ENCODE measurements at regions not wholly inside any gene's neighbourhood (a gene's known extent, or its start where the extent isn't known, plus 50 kb on each side); places are given as distances from the start of the nearest gene placed in this dataset.

DNA sequence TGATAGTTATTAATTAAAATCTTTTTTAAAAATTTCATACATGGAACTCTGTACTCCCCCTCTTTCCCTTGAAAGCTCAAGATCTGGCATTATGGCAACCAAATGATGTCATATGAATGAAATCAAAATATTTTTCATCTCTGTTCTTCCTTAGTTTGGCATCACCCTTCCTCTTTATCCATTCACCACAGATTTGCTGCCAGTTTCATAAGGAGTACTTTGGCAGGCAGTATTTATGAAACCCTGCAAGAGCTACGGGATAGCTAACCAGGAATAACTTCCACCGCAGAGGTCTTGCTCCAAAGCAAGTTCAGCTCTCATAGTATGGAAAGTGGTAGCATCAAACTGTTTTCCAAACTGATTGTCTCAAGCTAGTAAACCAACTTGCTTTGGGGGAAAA, 113.9 kb upstream of the DOK5 start:
- Histone ChIP-seq H3K27ac (ENCODE audit: low read depth in 1 of 3, low read length in 2 of 3) (no peak overlapping the region), H3K9me3 (ENCODE audit: control insufficient read depth in 2 of 2, insufficient read depth in 1 of 2, low read depth in 1 of 2, low read length in 1 of 2) (no peaks in the 10 kb centered on the region), H3K36me3 (ENCODE audit: control insufficient read depth in 3 of 3, insufficient read depth in 2 of 3, low read depth in 1 of 3, low read length in 3 of 3) (no peaks in the 10 kb centered on the region), H3K4me1 (ENCODE audit: control insufficient read depth in 3 of 3, insufficient read depth in 2 of 3, low read depth in 1 of 3, low read length in 2 of 3) (no peaks in the 10 kb centered on the region), H3K27me3 (ENCODE audit: control insufficient read depth in 3 of 3, insufficient read depth in 3 of 3, low read length in 3 of 3) (no peaks in the 10 kb centered on the region), H3K4me3 (ENCODE audit: low read depth in 1 of 3, low read length in 3 of 3) (no peak overlapping the region)
- WGBS, 3 donors: 80 to 86% (median 83%) methylated on average over 2 of the region's 2 CpGs
- no peak for DNase-seq
- no peak for FAIRE-seq

DNA sequence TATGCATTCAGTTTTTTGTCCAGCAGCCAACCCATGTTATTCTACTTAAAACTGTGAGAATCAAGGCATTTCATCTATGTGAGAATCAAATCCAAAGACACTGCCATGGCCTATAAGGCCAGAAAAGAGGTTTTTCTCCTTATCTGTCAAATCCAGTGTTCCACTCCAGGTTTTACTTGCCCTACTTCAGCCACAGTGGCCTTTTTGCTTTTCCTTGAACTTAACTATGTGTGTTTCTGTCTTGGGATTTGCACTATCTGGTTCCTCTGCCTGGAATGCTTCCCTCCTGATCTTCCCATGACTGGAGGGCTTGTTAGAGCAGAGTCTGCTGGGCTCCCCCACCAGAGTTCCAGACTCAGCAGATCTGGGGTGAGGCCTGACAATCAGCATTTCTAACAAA, 113.1 kb upstream of the DOK5 start:
- Histone ChIP-seq H3K27me3 (ENCODE audit: control insufficient read depth in 3 of 3, insufficient read depth in 3 of 3, low read length in 3 of 3) (no peaks in the 10 kb centered on the region), H3K27ac (ENCODE audit: low read depth in 1 of 3, low read length in 2 of 3) (no peak overlapping the region), H3K4me1 (ENCODE audit: control insufficient read depth in 3 of 3, insufficient read depth in 2 of 3, low read depth in 1 of 3, low read length in 2 of 3) (no peaks in the 10 kb centered on the region), H3K9me3 (ENCODE audit: control insufficient read depth in 2 of 2, insufficient read depth in 1 of 2, low read depth in 1 of 2, low read length in 1 of 2) (no peaks in the 10 kb centered on the region), H3K4me3 (ENCODE audit: low read depth in 1 of 3, low read length in 3 of 3) (no peak overlapping the region), H3K36me3 (ENCODE audit: control insufficient read depth in 3 of 3, insufficient read depth in 2 of 3, low read depth in 1 of 3, low read length in 3 of 3) (no peaks in the 10 kb centered on the region)
- DNase-seq (no peak), FAIRE-seq (no peak)

DNA sequence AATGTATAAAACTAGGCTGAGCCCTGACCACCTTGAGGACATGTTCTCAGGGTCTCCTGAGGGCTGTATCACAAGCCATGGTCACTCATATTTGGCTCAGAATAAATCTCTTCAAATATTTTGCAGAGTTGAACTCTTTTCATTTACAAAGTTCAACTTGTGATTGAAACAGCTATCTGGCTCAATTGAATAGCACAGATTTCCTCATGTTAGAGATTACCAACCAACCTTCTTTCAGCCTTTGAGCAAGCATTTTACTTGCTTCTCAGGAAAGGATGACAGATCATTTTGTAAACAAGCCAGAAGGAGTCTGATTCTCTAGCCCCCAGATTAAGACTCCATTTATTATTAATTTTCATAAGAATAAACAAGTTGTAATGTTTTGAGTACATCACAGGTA, 111.0 kb upstream of the DOK5 start:
- no peaks in the 10 kb centered on the region for H3K27me3 ChIP-seq (ENCODE audit: control insufficient read depth in 3 of 3, insufficient read depth in 3 of 3, low read length in 3 of 3)
- no peaks in the 10 kb centered on the region for H3K36me3 ChIP-seq (ENCODE audit: control insufficient read depth in 3 of 3, insufficient read depth in 2 of 3, low read depth in 1 of 3, low read length in 3 of 3)
- no peaks in the 10 kb centered on the region for H3K4me1 ChIP-seq (ENCODE audit: control insufficient read depth in 3 of 3, insufficient read depth in 2 of 3, low read depth in 1 of 3, low read length in 2 of 3)
- H3K27ac ChIP-seq (ENCODE audit: low read depth in 1 of 3, low read length in 2 of 3): no peak overlapping the region
- no peak overlapping the region for H3K4me3 ChIP-seq (ENCODE audit: low read depth in 1 of 3, low read length in 3 of 3)
- no peaks in the 10 kb centered on the region for H3K9me3 ChIP-seq (ENCODE audit: control insufficient read depth in 2 of 2, insufficient read depth in 1 of 2, low read depth in 1 of 2, low read length in 1 of 2)
- DNase-seq: no peak
- no peak for FAIRE-seq

GRCh38 chr20:54364919-54365318, 110.5 kb upstream of the DOK5 start:
- Histone ChIP-seq H3K27me3 (ENCODE audit: control insufficient read depth in 3 of 3, insufficient read depth in 3 of 3, low read length in 3 of 3) (no peaks in the 10 kb centered on the region), H3K36me3 (ENCODE audit: control insufficient read depth in 3 of 3, insufficient read depth in 2 of 3, low read depth in 1 of 3, low read length in 3 of 3) (no peaks in the 10 kb centered on the region), H3K9me3 (ENCODE audit: control insufficient read depth in 2 of 2, insufficient read depth in 1 of 2, low read depth in 1 of 2, low read length in 1 of 2) (no peaks in the 10 kb centered on the region), H3K4me1 (ENCODE audit: control insufficient read depth in 3 of 3, insufficient read depth in 2 of 3, low read depth in 1 of 3, low read length in 2 of 3) (no peaks in the 10 kb centered on the region), H3K4me3 (ENCODE audit: low read depth in 1 of 3, low read length in 3 of 3) (no peak overlapping the region), H3K27ac (ENCODE audit: low read depth in 1 of 3, low read length in 2 of 3) (no peak overlapping the region)
- FAIRE-seq (no peak), DNase-seq (no peak)
- WGBS, 3 donors: 71 to 73% (median 72%) methylated on average over 6 of the region's 6 CpGs

DNA sequence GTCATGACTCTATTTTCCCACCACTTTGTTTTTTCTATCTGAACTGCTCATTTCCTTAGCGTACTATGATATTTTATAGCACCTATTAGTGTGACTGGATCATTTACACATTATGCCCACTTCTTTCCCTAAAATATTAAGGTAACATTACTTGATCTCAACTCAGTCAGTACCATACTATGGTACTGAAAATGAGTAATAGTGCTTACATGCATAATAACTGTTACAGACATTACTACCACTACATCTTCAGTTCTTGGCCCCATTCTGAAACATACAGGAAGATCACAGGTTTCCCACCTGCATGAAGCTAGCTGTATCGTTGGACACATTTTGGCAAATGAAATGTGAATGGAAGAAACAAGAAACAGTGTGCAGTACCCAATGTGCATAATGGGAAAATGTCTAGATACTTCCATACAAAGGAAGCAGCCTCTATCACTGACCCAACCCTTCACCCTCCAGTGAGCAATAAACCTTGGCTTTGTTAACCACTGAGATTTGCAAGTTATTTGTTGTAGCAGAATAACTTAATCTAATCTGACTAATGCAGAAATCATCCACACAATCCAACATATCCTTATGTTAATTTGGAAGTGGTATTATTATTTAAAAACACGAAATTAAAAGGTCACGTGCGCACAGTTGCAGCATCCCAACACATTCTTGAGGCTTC, 108.6 kb upstream of the DOK5 start:
- 78 to 88% (median 80%) methylated on average over 5 of the region's 5 CpGs for WGBS, 3 donors
- Histone ChIP-seq H3K27ac (ENCODE audit: low read depth in 1 of 3, low read length in 2 of 3) (no peak overlapping the region), H3K27me3 (ENCODE audit: control insufficient read depth in 3 of 3, insufficient read depth in 3 of 3, low read length in 3 of 3) (no peaks in the 10 kb centered on the region), H3K4me3 (ENCODE audit: low read depth in 1 of 3, low read length in 3 of 3) (no peak overlapping the region), H3K4me1 (ENCODE audit: control insufficient read depth in 3 of 3, insufficient read depth in 2 of 3, low read depth in 1 of 3, low read length in 2 of 3) (no peaks in the 10 kb centered on the region), H3K36me3 (ENCODE audit: control insufficient read depth in 3 of 3, insufficient read depth in 2 of 3, low read depth in 1 of 3, low read length in 3 of 3) (no peaks in the 10 kb centered on the region), H3K9me3 (ENCODE audit: control insufficient read depth in 2 of 2, insufficient read depth in 1 of 2, low read depth in 1 of 2, low read length in 1 of 2) (no peaks in the 10 kb centered on the region)
- no peak for FAIRE-seq
- no peak for DNase-seq

GRCh38 chr20:54368570-54368969, 106.8 kb upstream of the DOK5 start:
- Histone ChIP-seq H3K36me3 (ENCODE audit: control insufficient read depth in 3 of 3, insufficient read depth in 2 of 3, low read depth in 1 of 3, low read length in 3 of 3) (no peaks in the 10 kb centered on the region), H3K27me3 (ENCODE audit: control insufficient read depth in 3 of 3, insufficient read depth in 3 of 3, low read length in 3 of 3) (no peaks in the 10 kb centered on the region), H3K27ac (ENCODE audit: low read depth in 1 of 3, low read length in 2 of 3) (no peak overlapping the region), H3K9me3 (ENCODE audit: control insufficient read depth in 2 of 2, insufficient read depth in 1 of 2, low read depth in 1 of 2, low read length in 1 of 2) (no peaks in the 10 kb centered on the region), H3K4me1 (ENCODE audit: control insufficient read depth in 3 of 3, insufficient read depth in 2 of 3, low read depth in 1 of 3, low read length in 2 of 3) (no peaks in the 10 kb centered on the region), H3K4me3 (ENCODE audit: low read depth in 1 of 3, low read length in 3 of 3) (no peak overlapping the region)
- 58 to 73% (median 71%) methylated on average over 6 of the region's 6 CpGs for WGBS, 3 donors
- DNase-seq: no peak
- no peak for FAIRE-seq

DNA sequence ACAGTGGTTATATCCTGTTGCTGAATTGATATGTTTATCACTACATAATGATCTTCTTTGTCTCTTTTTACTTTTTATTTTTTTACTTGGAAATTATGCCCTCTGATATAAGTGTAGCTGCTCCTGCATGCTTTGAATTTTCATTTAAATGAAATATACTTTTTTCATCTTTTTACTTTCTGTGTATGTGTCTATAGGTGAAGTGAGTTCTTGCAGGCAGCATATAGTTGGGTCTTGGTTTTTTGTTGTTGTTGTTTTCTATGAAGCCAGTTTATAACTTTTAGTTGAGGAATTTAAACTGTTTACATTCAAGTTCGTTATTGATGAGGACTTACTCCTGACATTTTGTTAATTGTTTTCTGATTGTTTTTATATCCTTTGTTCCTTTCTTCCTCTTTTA, 103.1 kb upstream of the DOK5 start:
- H3K36me3 ChIP-seq (ENCODE audit: control insufficient read depth in 3 of 3, insufficient read depth in 2 of 3, low read depth in 1 of 3, low read length in 3 of 3): no peaks in the 10 kb centered on the region
- no peak for FAIRE-seq
- no peak overlapping the region for H3K27ac ChIP-seq (ENCODE audit: low read depth in 1 of 3, low read length in 2 of 3)
- H3K4me1 ChIP-seq (ENCODE audit: control insufficient read depth in 3 of 3, insufficient read depth in 2 of 3, low read depth in 1 of 3, low read length in 2 of 3): no peaks in the 10 kb centered on the region
- no peaks in the 10 kb centered on the region for H3K9me3 ChIP-seq (ENCODE audit: control insufficient read depth in 2 of 2, insufficient read depth in 1 of 2, low read depth in 1 of 2, low read length in 1 of 2)
- no peaks in the 10 kb centered on the region for H3K27me3 ChIP-seq (ENCODE audit: control insufficient read depth in 3 of 3, insufficient read depth in 3 of 3, low read length in 3 of 3)
- DNase-seq: no peak
- H3K4me3 ChIP-seq (ENCODE audit: low read depth in 1 of 3, low read length in 3 of 3): no peak overlapping the region
- WGBS, 3 donors: 36 to 52% (median 46%) methylated on average over 1 of the region's 1 CpG

DNA sequence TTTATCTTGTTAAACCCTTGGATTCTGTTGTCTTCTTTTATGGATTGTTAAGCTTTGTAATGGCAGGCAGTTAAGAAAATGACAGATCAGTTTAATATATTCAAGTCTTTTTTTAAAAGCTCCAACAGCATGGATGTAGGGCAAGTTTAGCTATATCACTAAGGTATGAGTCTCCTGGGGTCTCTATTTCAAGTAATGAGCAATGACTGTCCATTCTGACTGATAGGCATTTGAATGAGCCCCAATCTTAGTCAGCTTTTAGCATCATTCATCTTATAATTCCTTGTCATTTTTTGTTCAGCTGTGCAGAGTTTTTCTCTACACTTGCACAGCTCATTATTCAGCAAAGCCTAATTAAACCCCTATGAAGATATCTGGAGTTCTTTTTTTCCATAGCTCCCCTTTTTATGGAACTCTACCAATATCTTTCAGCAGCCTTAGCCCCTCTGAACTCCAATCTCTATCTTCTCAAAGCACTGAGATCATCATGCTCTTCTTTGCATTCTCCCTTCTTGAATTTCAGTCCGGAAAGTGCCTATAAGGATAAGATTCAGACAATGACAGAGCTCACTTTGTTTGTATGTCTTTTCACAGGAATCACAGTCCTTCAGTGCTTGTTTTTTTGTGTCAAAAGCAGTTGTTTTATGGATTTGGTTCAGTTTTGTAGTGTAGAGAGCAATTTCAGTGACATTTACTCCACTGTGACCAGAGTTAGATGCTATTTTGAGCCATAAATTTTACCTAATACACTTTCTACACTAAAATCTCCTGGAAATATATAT, 97.2 kb upstream of the DOK5 start:
- H3K27me3 ChIP-seq (ENCODE audit: control insufficient read depth in 3 of 3, insufficient read depth in 3 of 3, low read length in 3 of 3): no peaks in the 10 kb centered on the region
- H3K4me3 ChIP-seq (ENCODE audit: low read depth in 1 of 3, low read length in 3 of 3): no peak overlapping the region
- no peak overlapping the region for H3K27ac ChIP-seq (ENCODE audit: low read depth in 1 of 3, low read length in 2 of 3)
- no peak for FAIRE-seq
- no peaks in the 10 kb centered on the region for H3K9me3 ChIP-seq (ENCODE audit: control insufficient read depth in 2 of 2, insufficient read depth in 1 of 2, low read depth in 1 of 2, low read length in 1 of 2)
- no peaks in the 10 kb centered on the region for H3K4me1 ChIP-seq (ENCODE audit: control insufficient read depth in 3 of 3, insufficient read depth in 2 of 3, low read depth in 1 of 3, low read length in 2 of 3)
- WGBS, 3 donors: 71 to 79% (median 78%) methylated on average over 1 of the region's 1 CpG
- DNase-seq: no peak
- no peaks in the 10 kb centered on the region for H3K36me3 ChIP-seq (ENCODE audit: control insufficient read depth in 3 of 3, insufficient read depth in 2 of 3, low read depth in 1 of 3, low read length in 3 of 3)

All from small intestine (tissue), 7 donors.